ENCODE measurements at regions not wholly inside any gene's neighbourhood (a gene's known extent, or its start where the extent isn't known, plus 50 kb on each side); places are given as distances from the start of the nearest gene placed in this dataset.

DNA sequence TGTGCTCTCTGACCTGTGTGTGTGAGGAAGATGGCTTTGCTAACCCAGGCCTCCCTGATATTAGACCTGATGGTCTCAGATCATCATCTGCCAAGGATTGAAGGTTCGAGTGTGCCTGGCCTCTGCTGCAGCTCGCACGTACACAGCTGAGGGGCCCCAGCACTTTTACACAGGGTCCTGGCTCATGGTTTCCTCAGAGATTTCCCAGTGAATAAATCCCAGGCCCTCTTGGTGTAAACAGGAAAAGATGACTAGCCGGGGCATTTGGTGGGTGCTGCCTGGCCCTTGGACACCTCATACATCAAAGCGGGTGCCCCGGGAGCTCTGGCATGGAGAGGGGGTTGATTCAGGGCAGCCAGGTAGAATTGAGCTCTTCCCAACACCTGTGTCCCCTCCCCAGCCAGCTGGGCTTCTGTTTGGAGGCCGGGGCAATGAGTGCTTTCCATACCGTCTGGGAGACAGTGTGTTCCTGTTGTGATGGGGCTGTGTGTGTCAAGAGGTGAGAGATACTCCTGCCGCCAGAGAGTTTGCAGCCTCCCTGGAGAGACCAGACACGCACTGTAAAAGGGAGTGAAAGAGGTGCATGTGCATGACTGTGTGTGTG is 72.5 kb upstream of the TLE3 start:
- TF ChIP-seq POLR2AphosphoS5 (IDR thresholded peaks at IDR 0.05; ENCODE audit: low read depth, low read length) (no peak), RXRA (IDR thresholded peaks at IDR 0.05; ENCODE audit: insufficient read depth, low read depth, low read length) (no peak)

All from H1 (cell line).